ENCODE measurements at regions not wholly inside any gene's neighbourhood (a gene's known extent, or its start where the extent isn't known, plus 50 kb on each side); places are given as distances from the start of the nearest gene placed in this dataset.

DNA sequence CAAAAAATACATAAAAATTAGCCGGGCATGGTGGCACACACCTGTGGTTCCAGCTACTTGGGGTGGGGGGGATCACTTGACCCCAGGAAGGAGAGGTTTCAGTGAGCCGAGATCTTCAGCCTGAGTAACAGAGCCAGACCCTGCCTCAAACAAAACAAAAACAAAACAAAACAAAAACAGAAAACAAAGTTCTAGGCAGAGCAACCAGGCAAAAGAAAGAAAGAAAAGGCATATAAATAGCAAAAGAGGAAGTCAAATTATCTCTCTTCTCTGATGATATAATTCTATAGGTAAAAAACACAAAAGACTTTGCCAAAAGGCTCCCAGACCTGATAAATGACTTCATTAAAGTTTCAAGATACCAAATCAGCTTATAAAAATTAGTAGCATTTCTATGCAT, 446.9 kb downstream of the HAO1 start:
- no peak for TF ChIP-seq ZNF384 (IDR thresholded peaks at IDR 0.05)
- TF ChIP-seq SUZ12 (IDR thresholded peaks at IDR 0.05): no peak
- TF ChIP-seq BHLHE40 (IDR thresholded peaks at IDR 0.05; ENCODE audit: borderline replicate concordance): no peak
- TF ChIP-seq TARDBP (IDR thresholded peaks at IDR 0.05): no peak
- TF ChIP-seq NFRKB (IDR thresholded peaks at IDR 0.05): no peak
- TF ChIP-seq FOXK2 (IDR thresholded peaks at IDR 0.05): no peak
- TF ChIP-seq FOXM1 (IDR thresholded peaks at IDR 0.05; ENCODE audit: borderline replicate concordance): no peak
